Cardiac septum (tissue), 1 donor: ENCODE measurements at regions not wholly inside any gene's neighbourhood (a gene's known extent, or its start where the extent isn't known, plus 50 kb on each side); places are given as distances from the start of the nearest gene placed in this dataset.

Experiments
- DNase-seq: peaks from one replicate; pipeline ENCODE4 v3.0.0-alpha.2; 2020; ENCODE audit warnings: low spot score
- intact Hi-C: fragments of 100-400 bp; cut with DNase I; formaldehyde crosslinking; loops from one replicate; pipeline ENCODE4 v1.14.0; 2022
- donor health status: DM: no; HTN: no; CAD: no.

DNA sequence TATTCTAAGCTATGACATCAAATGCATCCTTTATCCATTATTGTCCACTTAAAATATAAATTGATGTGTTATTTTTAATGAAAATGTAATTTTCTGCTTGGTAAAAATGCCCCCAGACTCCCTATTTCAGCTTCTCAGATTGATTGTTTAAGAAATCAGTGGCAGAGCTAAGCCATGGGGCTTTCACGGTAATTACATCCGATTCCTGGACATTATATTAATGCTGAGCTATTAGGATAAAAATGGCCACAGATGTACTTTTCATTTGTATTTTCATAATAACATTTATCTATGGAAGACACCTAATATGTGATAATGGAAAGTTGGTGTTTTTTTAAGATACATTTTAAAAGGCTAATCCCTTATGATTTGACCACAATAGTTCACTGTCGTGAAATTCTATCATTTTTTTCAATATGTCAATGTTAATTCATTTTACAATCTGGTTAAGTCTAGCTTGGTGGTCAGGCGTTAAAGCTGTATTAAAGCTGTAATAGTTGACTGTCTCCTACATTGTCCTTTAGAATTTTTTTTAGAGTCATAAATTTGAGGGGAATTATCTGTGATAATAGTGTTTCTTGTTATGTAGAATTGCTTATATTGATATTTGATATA, 229.0 kb upstream of the UBE2E3 start:
- intact Hi-C loops = no loop called here
- DNase-seq = no peak

DNA sequence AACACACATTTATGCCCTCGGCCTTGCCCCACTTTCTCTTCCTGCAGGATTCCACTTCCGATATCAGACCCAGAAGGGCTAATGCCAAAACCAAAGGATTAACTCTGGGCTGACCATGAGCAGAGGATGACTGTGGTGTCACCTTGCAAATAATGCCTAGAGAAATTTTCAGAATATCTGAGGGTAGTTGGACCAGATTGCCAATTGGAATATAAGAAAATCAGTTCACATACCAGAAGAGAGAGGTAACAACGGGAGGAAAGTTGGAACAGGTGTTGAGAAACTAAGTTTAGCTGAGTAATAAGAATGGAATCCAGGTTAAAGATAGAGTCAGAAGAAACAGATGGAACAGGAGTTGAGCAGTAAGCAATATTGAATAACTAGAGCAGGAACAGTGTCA, 232.7 kb upstream of the UBE2E3 start:
- intact Hi-C loops = no loop called here
- no peak for DNase-seq

DNA sequence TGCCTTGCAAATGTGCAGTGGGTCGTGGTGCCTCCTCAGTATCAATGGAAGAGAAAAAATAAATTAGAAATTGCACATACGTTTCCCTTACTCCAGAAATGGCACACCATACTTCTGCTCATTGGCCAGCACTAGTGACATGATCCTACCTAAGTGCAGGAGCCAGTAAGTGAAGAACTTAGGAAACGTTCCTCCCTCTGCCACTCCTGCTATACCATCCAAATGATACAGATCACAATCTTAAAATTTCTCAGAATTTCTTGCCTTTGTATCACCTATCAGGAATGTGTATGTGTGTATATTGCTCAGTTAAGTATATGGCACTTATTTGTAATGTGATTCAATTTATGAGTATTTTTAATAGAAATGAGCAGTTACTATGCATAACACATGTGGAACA, 237.0 kb upstream of the UBE2E3 start:
- DNase-seq = no peak
- intact Hi-C loops = no loop called here

- DNase-seq = no peak
These were observed 237.6 kb upstream of the UBE2E3 start for GRCh38 chr2:180742801-180743200.

GRCh38 chr2:180739070-180739469, 241.3 kb upstream of the UBE2E3 start:
- intact Hi-C loops = no loop called here
- DNase-seq = no peak

More at GRCh38 chr2:180742801-180743200, 237.6 kb upstream of the UBE2E3 start:
- intact Hi-C loops = no loop called here

GRCh38 chr2:180735799-180736198, 244.6 kb upstream of the UBE2E3 start:
- intact Hi-C loops = no loop called here
- no peak for DNase-seq

DNA sequence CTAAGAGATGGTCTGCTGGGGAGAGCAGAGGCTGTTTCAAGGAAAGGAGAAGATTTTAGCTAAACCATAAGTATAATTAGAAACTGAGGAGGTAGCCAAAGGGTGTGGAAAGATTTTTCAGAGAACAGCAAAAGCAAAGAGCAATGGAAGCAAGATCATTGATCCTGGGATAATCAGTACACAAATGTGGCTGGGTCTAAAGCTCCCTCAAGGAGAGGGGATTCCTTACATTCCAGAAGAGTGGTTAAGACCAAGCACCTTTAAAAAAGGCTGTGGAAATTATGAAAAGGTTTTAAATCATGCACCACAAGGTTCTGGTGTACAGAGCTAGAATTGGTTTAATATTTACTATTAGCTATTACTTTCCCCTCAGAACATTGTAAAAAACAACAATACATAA, 246.0 kb upstream of the UBE2E3 start:
- intact Hi-C loops = no loop called here
- no peak for DNase-seq

GRCh38 chr2:180733330-180733729, 247.1 kb upstream of the UBE2E3 start:
- DNase-seq = no peak
- intact Hi-C loops = no loop called here

DNA sequence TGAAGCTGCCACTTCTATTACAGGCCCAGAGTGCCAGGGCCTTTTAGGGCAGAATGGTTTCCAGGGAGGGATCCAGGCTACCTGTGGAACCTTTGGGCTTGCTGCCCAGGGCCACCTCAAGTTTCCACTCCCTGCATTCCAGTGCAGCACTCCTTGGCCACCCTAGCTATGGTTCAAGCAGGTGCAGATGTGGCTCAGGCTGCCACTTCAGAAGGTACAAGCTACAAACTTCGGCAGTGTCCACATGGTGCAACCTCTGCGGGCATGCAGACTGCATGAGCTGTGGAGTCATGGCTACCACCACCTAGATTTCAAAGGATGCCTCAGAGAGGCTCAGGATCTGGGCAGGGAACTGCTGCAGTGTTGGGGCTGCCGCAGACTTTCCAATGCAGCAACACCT, 248.1 kb upstream of the UBE2E3 start:
- DNase-seq = no peak
- intact Hi-C loops = no loop called here

DNA sequence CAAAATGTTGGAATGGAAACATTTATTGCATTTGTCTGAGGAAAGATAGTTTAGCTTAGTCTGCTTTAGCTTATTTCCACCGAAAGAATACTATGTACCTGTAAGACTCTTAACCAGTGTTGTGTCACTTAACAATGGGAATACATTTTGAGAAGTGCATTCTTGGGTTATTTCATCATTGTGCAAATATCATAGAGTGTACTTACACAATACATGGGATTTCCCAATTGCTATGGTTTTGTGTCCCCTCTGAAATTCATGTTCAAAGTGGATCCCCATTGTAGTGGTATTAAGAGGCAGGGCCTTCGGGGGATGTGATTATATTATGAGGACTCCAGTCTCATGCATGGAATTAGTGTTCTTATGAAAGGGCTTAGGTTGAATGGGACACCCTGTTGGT, 249.4 kb upstream of the UBE2E3 start:
- no peak for DNase-seq
- intact Hi-C loops = no loop called here

DNA sequence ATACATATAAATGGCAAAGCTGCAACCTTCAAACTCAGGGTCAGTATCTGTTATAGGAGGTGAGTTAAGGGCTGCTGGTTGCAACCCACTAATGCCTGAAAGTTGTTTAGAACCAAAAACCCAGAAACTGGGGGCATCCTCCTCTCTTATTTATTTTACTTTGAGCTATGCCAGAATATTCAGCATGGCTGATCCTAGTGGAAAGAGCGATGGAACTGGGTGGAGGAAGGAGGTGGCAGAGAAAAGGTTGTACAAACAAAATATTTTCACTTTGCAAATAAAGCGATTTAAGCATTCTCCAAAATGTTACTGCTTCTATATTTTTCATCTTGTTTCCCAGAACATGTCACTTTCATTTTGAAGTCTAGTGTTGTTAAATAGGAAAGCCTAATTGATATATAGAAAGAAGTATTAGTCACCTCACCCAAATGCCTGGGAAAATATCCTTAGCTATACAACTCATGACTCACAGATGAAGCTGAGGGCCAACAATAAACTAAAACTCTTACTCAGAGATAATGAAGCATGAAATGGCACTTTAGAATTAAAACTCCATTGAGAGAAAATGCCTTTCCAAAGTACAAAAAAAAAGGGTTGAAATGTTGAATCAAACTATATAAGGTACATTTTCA, 251.4 kb upstream of the UBE2E3 start:
- intact Hi-C loops = no loop called here
- no peak for DNase-seq

- intact Hi-C loops = no loop called here
- no peak for DNase-seq
These were observed 256.7 kb upstream of the UBE2E3 start for GRCh38 chr2:180723712-180724111.

- intact Hi-C loops = no loop called here
- DNase-seq = no peak
These were observed 257.7 kb upstream of the UBE2E3 start for GRCh38 chr2:180722551-180723239.

GRCh38 chr2:180720829-180721228, 259.6 kb upstream of the UBE2E3 start:
- intact Hi-C loops = no loop called here
- no peak for DNase-seq

DNA sequence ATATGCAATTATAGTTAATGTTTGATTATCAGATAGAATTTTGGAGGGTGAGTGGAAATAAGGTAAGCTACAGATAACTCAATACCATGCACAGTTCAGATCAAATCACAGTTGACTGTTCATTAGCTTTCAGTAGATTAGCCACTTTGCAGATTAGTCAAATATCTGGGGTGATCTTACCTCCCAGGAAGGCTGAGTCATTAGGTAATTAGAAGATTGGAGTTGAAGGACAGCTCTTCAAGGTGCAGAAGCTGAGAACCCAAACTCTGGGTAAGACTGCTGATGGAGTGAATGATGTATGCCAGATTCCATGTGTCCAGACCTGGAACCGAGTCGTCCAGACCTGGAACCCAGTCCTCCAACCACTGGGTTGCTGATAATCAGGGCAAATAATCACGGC, 262.8 kb upstream of the UBE2E3 start:
- intact Hi-C loops = no loop called here
- no peak for DNase-seq

- intact Hi-C loops = no loop called here
- no peak for DNase-seq
These were observed 263.9 kb upstream of the UBE2E3 start for GRCh38 chr2:180716186-180717180.

DNA sequence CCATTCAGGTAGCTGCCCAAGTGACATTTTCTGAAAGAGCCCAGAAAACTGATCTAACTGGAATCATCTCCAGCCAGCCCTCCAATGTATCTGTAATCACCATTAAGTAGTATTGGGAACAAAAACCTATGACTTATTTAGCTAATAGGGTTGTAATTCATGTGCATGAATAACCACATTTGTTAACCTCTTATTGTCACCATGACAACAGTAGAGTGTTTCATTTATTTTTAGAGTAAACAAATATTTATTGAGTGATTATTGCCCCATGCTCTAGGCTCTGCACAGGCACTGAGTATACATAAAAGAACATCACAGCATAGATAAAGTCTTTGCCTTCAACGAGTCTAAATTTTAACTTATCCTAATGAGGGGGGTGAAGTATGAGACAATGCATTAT, 265.4 kb upstream of the UBE2E3 start:
- DNase-seq = no peak
- intact Hi-C loops = no loop called here

GRCh38 chr2:180709392-180710145, 270.8 kb upstream of the UBE2E3 start:
- intact Hi-C loops = no loop called here
- no peak for DNase-seq

- intact Hi-C loops = no loop called here
- no peak for DNase-seq
These were observed 272.6 kb upstream of the UBE2E3 start for GRCh38 chr2:180707884-180708205.
